ENCODE measurements at regions not wholly inside any gene's neighbourhood (a gene's known extent, or its start where the extent isn't known, plus 50 kb on each side); places are given as distances from the start of the nearest gene placed in this dataset.

- TF ChIP-seq POLR2AphosphoS5 (IDR thresholded peaks at IDR 0.05; ENCODE audit: low read depth) (no peak), CTCF (IDR thresholded peaks at IDR 0.05; ENCODE audit: insufficient read depth, low read length) (no peak)
These were observed 126.9 kb upstream of the ETS2 start for GRCh38 chr21:38678827-38679226.
